ENCODE measurements at regions not wholly inside any gene's neighbourhood (a gene's known extent, or its start where the extent isn't known, plus 50 kb on each side); places are given as distances from the start of the nearest gene placed in this dataset.

DNA sequence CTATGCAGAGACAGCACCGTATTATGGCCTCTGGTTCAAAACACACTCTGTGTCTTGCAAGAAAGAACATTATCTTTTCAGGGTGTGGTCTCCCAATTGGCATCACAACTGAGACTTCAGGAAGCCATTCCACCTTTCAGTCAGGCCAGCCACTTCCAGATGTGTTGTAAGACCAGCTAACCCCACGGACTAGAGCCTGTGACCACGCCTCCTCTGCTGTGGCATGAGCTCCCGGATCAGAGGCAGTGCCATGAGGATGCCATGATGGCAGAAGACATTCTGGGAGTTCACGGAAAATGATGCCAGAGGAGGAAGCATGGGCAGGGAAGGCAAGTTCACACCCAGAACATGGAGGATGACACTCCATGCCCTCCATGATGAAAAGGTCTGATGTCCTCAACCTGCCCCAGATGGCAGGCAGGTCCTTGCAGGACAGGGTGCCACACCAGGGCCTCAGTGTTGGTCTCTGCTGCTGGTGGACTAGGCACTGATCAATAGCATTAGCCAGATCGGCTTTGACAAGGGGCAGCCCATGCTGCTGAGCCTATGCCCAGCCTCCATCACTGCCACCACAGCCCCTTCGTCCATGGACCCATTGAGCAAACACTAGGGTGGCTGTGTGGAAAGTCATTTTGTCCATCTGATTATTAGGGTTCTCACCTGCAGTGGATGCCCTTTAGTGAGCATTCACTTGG lies 341.6 kb downstream of the MATN1 start:
- no peak for DNase-seq (ENCODE audit: low read depth)
- TF ChIP-seq, protein P1, sequence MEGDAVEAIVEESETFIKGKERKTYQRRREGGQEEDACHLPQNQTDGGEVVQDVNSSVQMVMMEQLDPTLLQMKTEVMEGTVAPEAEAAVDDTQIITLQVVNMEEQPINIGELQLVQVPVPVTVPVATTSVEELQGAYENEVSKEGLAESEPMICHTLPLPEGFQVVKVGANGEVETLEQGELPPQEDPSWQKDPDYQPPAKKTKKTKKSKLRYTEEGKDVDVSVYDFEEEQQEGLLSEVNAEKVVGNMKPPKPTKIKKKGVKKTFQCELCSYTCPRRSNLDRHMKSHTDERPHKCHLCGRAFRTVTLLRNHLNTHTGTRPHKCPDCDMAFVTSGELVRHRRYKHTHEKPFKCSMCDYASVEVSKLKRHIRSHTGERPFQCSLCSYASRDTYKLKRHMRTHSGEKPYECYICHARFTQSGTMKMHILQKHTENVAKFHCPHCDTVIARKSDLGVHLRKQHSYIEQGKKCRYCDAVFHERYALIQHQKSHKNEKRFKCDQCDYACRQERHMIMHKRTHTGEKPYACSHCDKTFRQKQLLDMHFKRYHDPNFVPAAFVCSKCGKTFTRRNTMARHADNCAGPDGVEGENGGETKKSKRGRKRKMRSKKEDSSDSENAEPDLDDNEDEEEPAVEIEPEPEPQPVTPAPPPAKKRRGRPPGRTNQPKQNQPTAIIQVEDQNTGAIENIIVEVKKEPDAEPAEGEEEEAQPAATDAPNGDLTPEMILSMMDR (IDR thresholded peaks at IDR 0.05; ENCODE audit: control insufficient read depth, insufficient read depth, low read depth, low read length, missing control alignments), result no peak
- H3K4me3 ChIP-seq (ENCODE audit: control insufficient read depth, low read depth, low read length), result no peak overlapping the region

DNA sequence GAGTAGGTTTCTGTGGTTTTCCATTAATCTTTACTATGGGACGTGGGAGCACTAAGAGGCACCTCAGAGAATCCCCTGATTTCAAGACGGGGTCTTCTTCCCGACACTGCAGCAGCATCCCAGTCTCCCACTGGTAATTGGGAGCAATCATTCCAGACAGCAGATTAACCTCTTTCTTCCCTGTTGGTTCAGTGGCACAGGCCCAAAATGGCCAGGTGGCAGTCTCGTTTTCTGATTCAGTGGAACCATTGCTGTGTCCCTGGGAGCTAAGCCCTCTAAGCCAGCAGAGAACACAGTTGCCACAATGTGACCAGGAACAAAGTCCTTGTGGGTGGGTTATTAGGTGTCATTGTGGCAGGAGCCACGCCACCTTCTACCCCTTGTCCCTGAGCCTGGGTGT lies 342.1 kb downstream of the MATN1 start:
- no peak for DNase-seq (ENCODE audit: low read depth)
- H3K4me3 ChIP-seq (ENCODE audit: control insufficient read depth, low read depth, low read length), result no peak overlapping the region
- TF ChIP-seq, protein P1 (IDR thresholded peaks at IDR 0.05; ENCODE audit: control insufficient read depth, insufficient read depth, low read depth, low read length, missing control alignments), result no peak

DNA sequence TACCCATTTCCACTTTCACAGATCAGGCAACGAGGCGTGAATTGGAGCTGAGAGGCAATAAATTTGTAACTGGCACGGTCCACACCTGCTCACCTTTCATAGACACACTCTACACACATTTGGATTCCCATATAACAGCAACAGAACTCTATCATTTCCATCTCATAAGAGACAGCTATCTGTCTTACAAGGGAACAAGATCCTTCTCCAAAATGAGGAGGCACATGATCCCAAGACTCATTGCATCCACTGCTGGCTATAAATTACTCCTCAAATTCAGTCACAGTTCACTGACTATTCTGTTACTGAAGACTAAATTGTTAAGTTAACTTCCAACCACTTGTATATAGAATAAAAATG lies 342.8 kb downstream of the MATN1 start:
- no peak overlapping the region for H3K4me3 ChIP-seq (ENCODE audit: control insufficient read depth, low read depth, low read length)
- TF ChIP-seq, protein P1 (IDR thresholded peaks at IDR 0.05; ENCODE audit: control insufficient read depth, insufficient read depth, low read depth, low read length, missing control alignments), result no peak
- no peak for DNase-seq (ENCODE audit: low read depth)

DNA sequence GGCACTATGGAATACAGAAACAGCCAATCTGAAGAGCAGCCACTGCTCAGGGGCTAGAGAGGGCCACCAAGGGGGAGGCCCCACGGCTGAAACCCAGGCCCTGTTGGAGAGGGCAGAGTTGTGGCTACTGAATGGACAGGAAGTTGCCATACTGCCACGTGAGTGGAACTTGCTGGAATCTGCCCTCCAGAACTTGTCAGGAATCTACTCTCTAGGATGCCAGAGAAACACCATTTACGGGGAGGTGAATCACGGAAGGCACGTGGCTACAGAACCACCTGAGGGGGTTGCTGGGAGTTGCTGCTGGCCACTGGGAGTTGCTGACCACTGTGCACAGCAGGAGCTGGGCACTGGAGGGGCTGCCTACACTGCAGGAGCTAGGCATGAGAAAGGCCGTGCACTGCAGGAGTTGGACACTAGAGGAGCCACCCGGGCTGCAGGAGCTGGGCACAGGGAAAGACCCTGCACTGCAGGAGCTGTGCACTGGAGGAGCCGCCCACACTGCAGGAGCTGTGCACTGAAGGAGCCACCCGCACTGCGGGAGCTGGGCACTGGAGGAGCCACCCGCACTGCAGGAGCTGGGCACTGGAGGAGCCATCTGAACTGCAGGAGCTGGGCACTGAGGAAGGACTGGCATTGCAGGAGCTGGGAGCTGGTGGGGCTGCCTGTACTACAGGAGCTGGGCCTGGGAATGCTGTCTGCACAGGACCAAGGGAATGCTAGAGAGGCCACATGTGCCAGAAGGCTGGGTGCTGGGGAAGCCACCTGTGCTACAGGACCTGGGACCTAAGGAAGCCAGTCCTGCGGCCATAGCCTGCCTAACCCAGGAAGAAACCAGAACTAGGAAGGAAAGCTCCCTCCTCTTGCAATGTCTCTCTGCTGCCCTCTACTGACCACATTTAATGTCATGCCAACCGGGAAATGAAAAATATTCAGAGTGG lies 343.4 kb downstream of the MATN1 start:
- TF ChIP-seq, protein P1 (IDR thresholded peaks at IDR 0.05; ENCODE audit: control insufficient read depth, insufficient read depth, low read depth, low read length, missing control alignments), result peak; percentile 80
- peak; percentile 31 for DNase-seq (ENCODE audit: low read depth)
- no peak overlapping the region for H3K4me3 ChIP-seq (ENCODE audit: control insufficient read depth, low read depth, low read length)

DNA sequence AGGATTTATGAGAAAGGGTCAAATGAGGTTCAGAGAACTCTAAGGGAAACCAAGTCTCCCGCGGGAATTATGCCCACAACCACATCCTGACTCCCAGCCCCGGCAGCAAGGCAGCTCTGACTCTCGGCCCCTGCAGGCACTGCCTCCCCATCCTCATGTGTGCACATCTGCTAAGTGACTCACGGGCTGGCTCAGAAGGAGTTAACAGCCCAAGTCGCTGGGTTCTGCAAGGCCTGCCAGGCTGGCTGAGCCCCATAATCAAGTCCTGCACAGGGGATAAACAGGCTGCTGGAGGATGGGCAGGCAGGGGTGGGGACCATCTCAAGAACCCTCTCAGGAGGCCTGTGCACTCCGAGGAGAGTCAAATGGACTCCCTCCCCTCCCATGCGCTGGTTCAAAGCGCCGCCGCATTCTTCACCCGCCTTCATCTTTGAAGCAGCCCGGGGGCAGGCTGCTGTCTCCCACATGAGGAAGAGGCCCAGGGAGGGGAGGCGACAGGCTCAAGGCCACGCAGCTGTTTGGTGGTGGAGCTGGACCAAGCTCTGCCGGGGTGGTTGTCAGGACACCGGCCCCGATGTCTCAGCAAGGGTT lies 344.3 kb downstream of the MATN1 start:
- peak; percentile 73 for DNase-seq (ENCODE audit: low read depth)
- H3K4me3 ChIP-seq (ENCODE audit: control insufficient read depth, low read depth, low read length), result no peak overlapping the region
- TF ChIP-seq, protein P1 (IDR thresholded peaks at IDR 0.05; ENCODE audit: control insufficient read depth, insufficient read depth, low read depth, low read length, missing control alignments), result no peak

DNA sequence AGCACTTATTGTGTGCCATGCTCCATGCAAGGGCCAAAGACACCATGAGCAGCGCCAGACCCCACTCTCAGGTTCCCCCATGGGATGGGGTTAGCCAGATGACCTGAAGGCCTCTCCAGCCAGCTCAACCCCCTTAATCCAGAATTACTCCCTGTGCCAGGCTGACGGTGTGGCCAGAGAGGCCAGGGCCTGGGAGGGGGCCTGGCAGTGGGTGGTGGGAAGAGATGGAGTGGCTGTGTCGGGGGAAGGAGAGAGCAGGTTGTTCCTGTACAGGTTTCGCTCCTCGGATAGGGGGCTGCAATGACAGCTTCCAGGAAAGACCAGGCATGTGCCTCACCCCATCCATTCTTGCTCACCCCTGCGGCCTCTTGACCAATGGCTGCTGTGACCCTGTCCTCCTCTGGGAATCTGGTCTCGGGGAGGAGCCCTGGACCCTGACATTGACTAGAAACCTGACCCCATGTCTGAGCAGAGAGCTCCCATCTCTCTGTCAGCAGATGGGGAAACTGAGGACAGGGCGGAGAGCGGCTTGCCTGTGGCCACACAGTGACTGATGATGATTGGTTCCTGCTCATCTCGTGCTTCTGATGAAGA lies 345.3 kb downstream of the MATN1 start:
- TF ChIP-seq, protein P1 (IDR thresholded peaks at IDR 0.05; ENCODE audit: control insufficient read depth, insufficient read depth, low read depth, low read length, missing control alignments), result no peak
- no peak for DNase-seq (ENCODE audit: low read depth)
- no peak overlapping the region for H3K4me3 ChIP-seq (ENCODE audit: control insufficient read depth, low read depth, low read length)

All from AG09309 (cell line).